Stomach (tissue), 8 donors: ENCODE measurements at regions not wholly inside any gene's neighbourhood (a gene's known extent, or its start where the extent isn't known, plus 50 kb on each side); places are given as distances from the start of the nearest gene placed in this dataset.

ENCODE experiments used
- DNase-seq, 2 donors: peaks; one replicate each; pipeline versions ENCODE4 v3.0.0 to v3.0.0-alpha.2; 2013 to 2019
- H3K27ac ChIP-seq, 5 donors: fragments of 200-600 bp in 4 of 5; sonication (generic) in 4 of 5; one replicate each; pipeline ENCODE4 v1.5.1; 2013 to 2019; ENCODE audit warnings: mild to moderate bottlenecking in 1 of 5, moderate library complexity in 1 of 5
- H3K27me3 ChIP-seq, 3 donors: fragments of 200-600 bp; sonication (generic); one replicate each; pipeline ENCODE4 v1.5.1; 2017 to 2019; ENCODE audit warnings: mixed run types in 1 of 3
- H3K36me3 ChIP-seq, 4 donors: fragments of 200-600 bp; sonication (generic); 1 replicate in 3 of 4; 2 replicates in 1 of 4; pipeline ENCODE4 v1.5.1; 2016 to 2019
- H3K4me1 ChIP-seq, 4 donors: fragments of 200-600 bp; sonication (generic); one replicate each; pipeline ENCODE4 v1.5.1; 2016 to 2019
- H3K4me3 ChIP-seq, 4 donors: fragments of 200-600 bp; sonication (generic) in 3 of 4; one replicate each; pipeline ENCODE4 v1.5.1; 2016 to 2019; ENCODE audit warnings: mild to moderate bottlenecking in 1 of 4
- H3K9me3 ChIP-seq, 4 donors: fragments of 200-600 bp; sonication (generic); one replicate each; pipeline ENCODE4 v1.5.1; 2016 to 2019
- CTCF ChIP-seq, 7 experiments: fragments of 450-650 bp in 4 of 7; fragments of 200-600 bp in 3 of 7; sonication (generic) in 3 of 7; IDR thresholded peaks; one replicate each; pipeline ENCODE4 v1.5.1; 2016 to 2019; ENCODE audit warnings: antibody characterized with exemption in 7 of 7, control low read depth in 2 of 7, mild to moderate bottlenecking in 1 of 7
- EP300 ChIP-seq: sonication (generic); formaldehyde crosslinking; IDR thresholded peaks from one replicate; pipeline ENCODE4 v1.6.1; 2017; ENCODE audit warnings: antibody characterized with exemption
- POLR2A ChIP-seq, 4 donors: fragments of 450-650 bp; IDR thresholded peaks; one replicate each; pipeline ENCODE4 v1.6.1; 2016; ENCODE audit warnings: antibody characterized with exemption in 4 of 4, control low read depth in 2 of 4, mild to moderate bottlenecking in 1 of 4, moderate library complexity in 1 of 4
- POLR2AphosphoS5 ChIP-seq, 3 donors: sonication (generic); formaldehyde crosslinking; IDR thresholded peaks; one replicate each; pipeline ENCODE4 v1.6.1; 2016; ENCODE audit warnings: antibody characterized with exemption in 3 of 3
- WGBS, 5 donors: extraction: QIAGEN DNeasy Blood & Tissue Kit in 3 of 5; methylation state at CpG; one replicate each; pipeline versions ENCODE4 v1.1.5 to v1.1.7; 2013 to 2018; 5-methylcytosine and 5-hydroxymethylcytosine counted together
- intact Hi-C: fragments of 100-400 bp; cut with DNase I; formaldehyde crosslinking; loops from one replicate; pipeline ENCODE4 v1.15.1; 2023; ENCODE audit warnings: low total_unique reads
- donor health status: healthy with polysubstance abuse.
- donor health status: Bipolar disorder and iron deficiency.
- donor health status: healthy.

- 42 to 72% (median 57%) methylated on average over 1 of the region's 1 CpG for WGBS, 5 donors
- TF ChIP-seq EP300 (no peak), CTCF (IDR thresholded peaks at IDR 0.05) (no peak), POLR2AphosphoS5 (IDR thresholded peaks at IDR 0.05) (no peak), POLR2A (IDR thresholded peaks at IDR 0.05) (no peak)
- H3K36me3 ChIP-seq, result no peaks in the 10 kb centered on the region
- no peaks in the 10 kb centered on the region for H3K27me3 ChIP-seq
- no peaks in the 10 kb centered on the region for H3K9me3 ChIP-seq
- peak in 1 of 2 donors; percentile 3 for DNase-seq
- intact Hi-C loops, result no loop called here
- no peak overlapping the region for H3K27ac ChIP-seq
- no peak overlapping the region for H3K4me3 ChIP-seq
- peaks cover 0 to 3% (median 0%) of the 10 kb centered on the region in 4 donors for H3K4me1 ChIP-seq
These were observed 455.3 kb upstream of the ALCAM start for GRCh38 chr3:104911376-104911775.

- no peaks in the 10 kb centered on the region for H3K36me3 ChIP-seq
- no peak overlapping the region for H3K4me3 ChIP-seq
- no peak for DNase-seq
- intact Hi-C loops, result no loop called here
- H3K27me3 ChIP-seq, result no peaks in the 10 kb centered on the region
- no peak for TF ChIP-seq POLR2AphosphoS5 (IDR thresholded peaks at IDR 0.05)
- no peak for TF ChIP-seq EP300
- no peak for TF ChIP-seq CTCF (IDR thresholded peaks at IDR 0.05)
- no peak for TF ChIP-seq POLR2A (IDR thresholded peaks at IDR 0.05)
- no peak overlapping the region for H3K27ac ChIP-seq
- H3K9me3 ChIP-seq, result peaks cover 0 to 10% (median 4%) of the 10 kb centered on the region in 4 donors
- H3K4me1 ChIP-seq, result no peaks in the 10 kb centered on the region
- 9 to 30% (median 20%) methylated on average over 1 of the region's 1 CpG for WGBS, 5 donors
These were observed 449.7 kb upstream of the ALCAM start for GRCh38 chr3:104916971-104917370.

GRCh38 chr3:104920512-104920911, 446.2 kb upstream of the ALCAM start:
- TF ChIP-seq EP300 (no peak), POLR2AphosphoS5 (IDR thresholded peaks at IDR 0.05) (no peak), CTCF (IDR thresholded peaks at IDR 0.05) (no peak), POLR2A (IDR thresholded peaks at IDR 0.05) (no peak)
- DNase-seq, result no peak
- intact Hi-C loops, result no loop called here
- no peak overlapping the region for H3K4me3 ChIP-seq
- H3K4me1 ChIP-seq, result no peaks in the 10 kb centered on the region
- H3K36me3 ChIP-seq, result no peaks in the 10 kb centered on the region
- 63 to 92% (median 83%) methylated on average over 2 of the region's 2 CpGs for WGBS, 5 donors
- H3K9me3 ChIP-seq, result peaks cover 0 to 10% (median 4%) of the 10 kb centered on the region in 4 donors
- no peak overlapping the region for H3K27ac ChIP-seq
- H3K27me3 ChIP-seq, result no peaks in the 10 kb centered on the region

- TF ChIP-seq POLR2AphosphoS5 (IDR thresholded peaks at IDR 0.05), result no peak
- TF ChIP-seq POLR2A (IDR thresholded peaks at IDR 0.05), result no peak
- no peak for TF ChIP-seq EP300
- TF ChIP-seq CTCF (IDR thresholded peaks at IDR 0.05), result no peak
- peaks cover 0 to 6% (median 0%) of the 10 kb centered on the region in 4 donors for H3K9me3 ChIP-seq
- H3K4me3 ChIP-seq, result no peak overlapping the region
- H3K4me1 ChIP-seq, result no peaks in the 10 kb centered on the region
- intact Hi-C loops, result no loop called here
- H3K27ac ChIP-seq, result no peak overlapping the region
- no peaks in the 10 kb centered on the region for H3K36me3 ChIP-seq
- 89 to 97% (median 90%) methylated on average over 3 of the region's 3 CpGs for WGBS, 5 donors
- no peaks in the 10 kb centered on the region for H3K27me3 ChIP-seq
- no peak for DNase-seq
These were observed 432.7 kb upstream of the ALCAM start for GRCh38 chr3:104933972-104934371.
